K562 (cell line): ENCODE measurements at regions not wholly inside any gene's neighbourhood (a gene's known extent, or its start where the extent isn't known, plus 50 kb on each side); places are given as distances from the start of the nearest gene placed in this dataset.

Source experiments
- ATAC-seq: fragments of 200-7000 bp; cut with Tn5 transposase; 3 replicates; pipeline ENCODE4 v1.9.1; 2020; ENCODE audit warnings: moderate library complexity
- BruUV-seq: library from RNA; stranded (reverse); fragments of 400-500 nt; replicated peaks from 2 replicates; lab custom pipeline; 2021; lab: Mats Ljungman, UMichigan
- CTCF ChIA-PET: fragments of 300-600 bp; formaldehyde crosslinking; extraction: SDS; loops from one replicate; lab custom pipeline; 2021; ENCODE audit warnings: low intra/inter-chr PET ratio; lab: Yijun Ruan, JAX
- POLR2A ChIA-PET: fragments of 300-600, 350-650 bp; sonication (Branson Sonifier 250); formaldehyde crosslinking; extraction: SDS; loops from one replicate; lab custom pipeline; 2021; ENCODE audit warnings: antibody characterized with exemption, inconsistent platforms; lab: Yijun Ruan, JAX
- DNase-seq, 4 experiments: peaks; one replicate each; pipeline versions ENCODE4 v3.0.0 to v3.0.0-alpha.2; 2011 to 2018; ENCODE audit warnings: low spot score in 3 of 4, mixed read lengths in 3 of 4; ENCODE audit errors: extremely low read depth in 1 of 4
- FAIRE-seq: peaks from 2 replicates; lab custom pipeline; 2011; peaks lifted over from hg19 to GRCh38; lab: Jason Lieb, UNC
- H2AFZ ChIP-seq: 2 replicates; pipeline ENCODE4 v1.6.0; 2011; ENCODE audit warnings: low read depth, low read length, control low read depth, inconsistent platforms
- H3K27ac ChIP-seq: fragments of 200-600 bp; 3 replicates; pipeline ENCODE4 v1.8.0; 2011; ENCODE audit warnings: low read depth, mild to moderate bottlenecking, control low read depth, inconsistent platforms, low read length, moderate library complexity, mixed read lengths; ENCODE audit errors: extremely low read depth
- H3K27me3 ChIP-seq, 2 experiments: fragments of 300-600 bp in 1 of 2; 2 replicates in 1 of 2; 3 replicates in 1 of 2; pipeline versions ENCODE4 v1.6.0 to v1.8.0; 2011; ENCODE audit warnings: inconsistent platforms in 2 of 2, low read length in 2 of 2, mild to moderate bottlenecking in 1 of 2, mixed read lengths in 1 of 2, moderate library complexity in 1 of 2; ENCODE audit not compliant: control insufficient read depth in 2 of 2, insufficient read depth in 2 of 2
- H3K36me3 ChIP-seq: fragments of 300-600 bp; 3 replicates; pipeline ENCODE4 v1.8.0; 2011; ENCODE audit warnings: mild to moderate bottlenecking, low read length, inconsistent platforms; ENCODE audit not compliant: control insufficient read depth, insufficient read depth
- H3K4me1 ChIP-seq, 2 experiments: fragments of 200-600 bp in 1 of 2; replicated peaks in 1 of 2; 2 replicates in 1 of 2; 3 replicates in 1 of 2; pipeline versions ENCODE4 v1.5.1 to v1.8.0; 2011; ENCODE audit warnings: inconsistent platforms in 2 of 2, low read length in 2 of 2, mild to moderate bottlenecking in 1 of 2, mixed read lengths in 1 of 2, moderate library complexity in 1 of 2; ENCODE audit not compliant: control insufficient read depth in 2 of 2, insufficient read depth in 2 of 2
- H3K4me2 ChIP-seq: 2 replicates; pipeline ENCODE4 v1.6.1; 2011; ENCODE audit warnings: low read length, control low read depth, inconsistent platforms, mixed read lengths; ENCODE audit not compliant: insufficient read depth
- H3K4me3 ChIP-seq: fragments of 200-600 bp; sonication (generic), shearing (Covaris generic); 2 replicates; pipeline ENCODE4 v1.5.1; 2016; ENCODE audit warnings: control low read depth, inconsistent platforms
- H3K79me2 ChIP-seq: fragments of 200-600 bp; 3 replicates; pipeline ENCODE4 v1.8.0; 2011; ENCODE audit warnings: low read length, inconsistent platforms; ENCODE audit not compliant: control insufficient read depth, insufficient read depth
- H3K9ac ChIP-seq, 2 experiments: 2 replicates each; pipeline versions ENCODE4 v1.6.0 to v1.6.1; 2011; ENCODE audit warnings: low read depth in 2 of 2, low read length in 2 of 2, control low read depth in 1 of 2, inconsistent platforms in 1 of 2, mild to moderate bottlenecking in 1 of 2, mixed read lengths in 1 of 2; ENCODE audit not compliant: insufficient read depth in 1 of 2
- H3K9me1 ChIP-seq: one replicate; pipeline ENCODE4 v1.6.0; 2011; ENCODE audit warnings: inconsistent platforms, mild to moderate bottlenecking, low read length, moderate library complexity; ENCODE audit not compliant: control insufficient read depth, insufficient read depth
- H3K9me3 ChIP-seq: replicated peaks from 2 replicates; pipeline ENCODE4 v1.5.1; 2011; ENCODE audit warnings: low read depth, low read length, inconsistent platforms; ENCODE audit not compliant: control insufficient read depth, insufficient read depth
- H4K20me1 ChIP-seq: replicated peaks from 2 replicates; pipeline ENCODE4 v1.6.1; 2011; ENCODE audit warnings: low read length, inconsistent platforms, mixed read lengths; ENCODE audit not compliant: control insufficient read depth, insufficient read depth
- ARID1B ChIP-seq: fragments of 450-650 bp; IDR thresholded peaks from 2 replicates; pipeline ENCODE4 v1.6.1; 2016; ENCODE audit warnings: antibody characterized with exemption, mild to moderate bottlenecking, inconsistent platforms
- CBFA2T2 ChIP-seq: fragments of 450-650 bp; conservative IDR thresholded peaks from 2 replicates; pipeline ENCODE4 v1.6.1; 2017; ENCODE audit warnings: mild to moderate bottlenecking
- CBFA2T3 ChIP-seq: fragments of 450-650 bp; IDR thresholded peaks from 2 replicates; pipeline ENCODE4 v1.6.1; 2017
- CBFB ChIP-seq: sonication (generic); formaldehyde crosslinking; IDR thresholded peaks from 2 replicates; pipeline ENCODE4 v1.4.0; 2020; ENCODE audit warnings: mild to moderate bottlenecking, missing genetic modification reagents
- CHD1 ChIP-seq: fragments of 200-600 bp; sonication (generic); IDR thresholded peaks from one replicate; pipeline ENCODE4 v1.6.1; 2012; ENCODE audit warnings: mild to moderate bottlenecking, moderate library complexity, low read length, inconsistent platforms
- E2F3 ChIP-seq: fragments of 250-450 bp; sonication (Bioruptor Pico); IDR thresholded peaks from 2 replicates; pipeline ENCODE4 v1.4.0; 2020; ENCODE audit warnings: mild to moderate bottlenecking
- HCFC1 ChIP-seq: IDR thresholded peaks from 2 replicates; pipeline ENCODE4 v1.6.1; 2012; ENCODE audit warnings: low read depth, low read length, improper control_type of control experiment
- HSF4 ChIP-seq: fragments of 250-450 bp; sonication (Bioruptor Pico); IDR thresholded peaks from 2 replicates; pipeline ENCODE4 v2.1.2; 2022; ENCODE audit warnings: mild to moderate bottlenecking, moderate library complexity, borderline replicate concordance
- MCM3 ChIP-seq: fragments of 450-650 bp; IDR thresholded peaks from 2 replicates; pipeline ENCODE4 v1.6.1; 2016
- MEF2D ChIP-seq: conservative IDR thresholded peaks from 2 replicates; pipeline ENCODE4 v1.6.1; 2016; ENCODE audit warnings: low read depth, missing genetic modification characterization, missing compliant biosample characterization
- MTA2 ChIP-seq: fragments of 450-650 bp; IDR thresholded peaks from 2 replicates; pipeline ENCODE4 v1.6.1; 2016; ENCODE audit warnings: low read depth
- NCOR1 ChIP-seq: fragments of 450-650 bp; IDR thresholded peaks from 2 replicates; pipeline ENCODE4 v1.6.1; 2016; ENCODE audit warnings: mild to moderate bottlenecking, moderate library complexity
- NFIC ChIP-seq: fragments of 450-650 bp; IDR thresholded peaks from 2 replicates; pipeline ENCODE4 v1.6.1; 2017; ENCODE audit warnings: mild to moderate bottlenecking, inconsistent platforms
- PHTF2 ChIP-seq: fragments of 250-450 bp; sonication (Bioruptor Pico); IDR thresholded peaks from 2 replicates; pipeline ENCODE4 v1.5.0; 2021; ENCODE audit warnings: mild to moderate bottlenecking
- POLR2AphosphoS2 ChIP-seq: IDR thresholded peaks from 2 replicates; pipeline ENCODE4 v1.6.1; 2012; ENCODE audit warnings: low read length, improper control_type of control experiment
- RCOR1 ChIP-seq, 2 experiments: IDR thresholded peaks; 2 replicates each; pipeline ENCODE4 v1.6.1; 2012; ENCODE audit warnings: low read depth in 2 of 2, low read length in 2 of 2, borderline replicate concordance in 1 of 2, improper control_type of control experiment in 1 of 2
- SAFB2 ChIP-seq: fragments of 200-400 bp; formaldehyde crosslinking; IDR thresholded peaks from 2 replicates; pipeline ENCODE4 v1.6.1; 2018; ENCODE audit warnings: borderline replicate concordance, low read length, low read depth, moderate library complexity; ENCODE audit not compliant: severe bottlenecking
- SRF ChIP-seq, 2 experiments: fragments of 250-450, 450-650 bp in 1 of 2; sonication (Bioruptor Pico) in 1 of 2; sonication (generic) in 1 of 2; formaldehyde crosslinking; IDR thresholded peaks; 2 replicates each; pipeline versions ENCODE4 v1.5.0 to v1.5.1; 2020 to 2022; ENCODE audit warnings: mild to moderate bottlenecking in 1 of 2, missing genetic modification reagents in 1 of 2
- SUPT5H ChIP-seq: fragments of 450-650 bp; IDR thresholded peaks from 2 replicates; pipeline ENCODE4 v1.6.1; 2016
- TRIM24 ChIP-seq, 2 experiments: fragments of 450-650 bp; IDR thresholded peaks; 2 replicates each; pipeline ENCODE4 v1.6.1; 2016
- U2AF2 ChIP-seq: fragments of 200-400 bp; formaldehyde crosslinking; optimal IDR thresholded peaks from 2 replicates; pipeline ENCODE3; 2017; ENCODE audit warnings: low read depth, mild to moderate bottlenecking, low read length
- ZNF239 ChIP-seq: fragments of 250-450 bp; sonication (Bioruptor Pico); IDR thresholded peaks from 2 replicates; pipeline ENCODE4 v1.4.0; 2020; ENCODE audit warnings: mild to moderate bottlenecking
- ZNF589 ChIP-seq: fragments of 200-800 bp; sonication (Bioruptor generic); IDR thresholded peaks from 2 replicates; pipeline ENCODE4 v1.6.1; 2016; ENCODE audit warnings: low read depth, missing genetic modification characterization, missing compliant biosample characterization
- WGBS: fragments of 100-300 bp; shearing (Covaris generic); methylation state at CpG from one replicate; pipeline ENCODE4 v1.1.6; 2016; ENCODE audit warnings: low coverage, mixed read lengths; ENCODE audit not compliant: insufficient coverage; ENCODE audit errors: missing lambda C conversion rate; 5-methylcytosine and 5-hydroxymethylcytosine counted together
- in situ Hi-C: fragments of 300-500 bp; cut with MboI; formaldehyde crosslinking; loops from 4 replicates; pipeline ENCODE4 v1.15.0; 2018; ENCODE audit warnings: inconsistent platforms, mixed read lengths
- intact Hi-C: fragments of 100-400 bp; cut with micrococcal nuclease; formaldehyde crosslinking; loops from 2 replicates; pipeline ENCODE4 v1.14.2; 2022
- TF ChIP-seq, protein P1 (sequence below): fragments of 450-650 bp; conservative IDR thresholded peaks from 2 replicates; pipeline ENCODE4 v1.6.1; 2016; ENCODE audit warnings: missing genetic modification characterization, low read depth, mild to moderate bottlenecking, missing compliant biosample characterization, moderate library complexity
- TF ChIP-seq, protein P2 (sequence below): fragments of 200-800 bp; sonication (Bioruptor generic); IDR thresholded peaks from 2 replicates; pipeline ENCODE4 v1.6.1; 2017; ENCODE audit warnings: missing genetic modification characterization, missing compliant biosample characterization

DNA sequence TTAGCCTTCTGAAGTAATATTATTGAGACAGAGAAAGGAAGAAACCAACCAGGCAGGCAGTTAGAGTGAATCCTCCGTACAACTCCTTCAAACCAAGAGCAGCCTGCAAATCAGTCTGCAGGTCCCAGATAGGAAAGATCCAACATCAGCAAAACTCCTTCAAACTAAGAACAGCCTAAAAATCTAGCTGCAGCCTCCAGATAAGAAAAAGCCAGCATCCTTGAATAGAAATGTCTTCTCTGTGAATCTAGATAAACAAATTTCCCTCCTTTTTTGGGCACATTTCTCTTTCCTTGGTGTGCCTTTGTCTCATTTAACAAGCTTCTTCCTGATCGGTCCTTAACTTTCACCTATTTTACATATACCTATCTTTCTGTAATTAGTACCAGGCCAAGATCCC lies 1004.6 kb upstream of the TMEFF2 start:
- Histone ChIP-seq H3K36me3 (no peaks in the 10 kb centered on the region), H3K4me2 (no peak overlapping the region), H3K27me3 (no peaks in the 10 kb centered on the region), H3K4me3 (no peak overlapping the region), H3K9me1 (no peaks in the 10 kb centered on the region), H3K9ac (no peak overlapping the region), H3K79me2 (no peaks in the 10 kb centered on the region), H3K9me3 (peaks cover 2% of the 10 kb centered on the region; the same call in 1 of the 2 replicates), H3K27ac (no peak overlapping the region; the same call in 2 of the 3 replicates), H4K20me1 (no peaks in the 10 kb centered on the region), H3K4me1 (no peaks in the 10 kb centered on the region), H2AFZ (no peak overlapping the region)
- intact Hi-C loops (no loop called here), in situ Hi-C loops (no loop called here)
- ATAC-seq (no peak; the same call in 2 of the 3 replicates), FAIRE-seq (no peak), DNase-seq (peak in 3 of 4 experiments; percentile 3 to 34 (median 4))
- ChIA-PET POLR2A (no interaction called here), CTCF (no interaction called here)
- WGBS, result 0% methylated on average over 2 of the region's 2 CpGs
- no TSS peak for BruUV-seq
- TF ChIP-seq TRIM24 (IDR thresholded peaks at IDR 0.05) (peak; percentile 30 to 57; a peak in 2 of 4 replicates), MCM3 (no peak), CHD1 (no peak), HSF4 (CRISPR knock-in tag) (no peak), MTA2 (peak; percentile 27; the same call in 1 of the 2 replicates), MEF2D (0 out of 2 replicates have a peak, but pooled peaks have one; percentile 30), CBFA2T2 (peak; percentile 74), U2AF2 (no peak), ARID1B (peak; percentile 76), HCFC1 (no peak), SAFB2 (no peak), POLR2AphosphoS2 (no peak), PHTF2 (CRISPR knock-in tag) (no peak), ZNF589 (CRISPR knock-in tag) (no peak), SUPT5H (no peak), CBFA2T3 (peak; percentile 88), ZNF239 (CRISPR knock-in tag) (no peak), RCOR1 (IDR thresholded peaks at IDR 0.05; ENCODE audit: borderline replicate concordance in 1 of 2, low read depth in 2 of 2, low read length in 2 of 2) (no peak), CBFB (no peak), NCOR1 (peak; percentile 53), SRF (CRISPR knock-in tag; IDR thresholded peaks at IDR 0.05) (0 out of 4 replicates have a peak, but pooled peaks of 1 of the 2 experiments have one; percentile 59), E2F3 (CRISPR knock-in tag) (no peak), NFIC (peak; percentile 30; the same call in 1 of the 2 replicates)
- TF ChIP-seq, protein P1, sequence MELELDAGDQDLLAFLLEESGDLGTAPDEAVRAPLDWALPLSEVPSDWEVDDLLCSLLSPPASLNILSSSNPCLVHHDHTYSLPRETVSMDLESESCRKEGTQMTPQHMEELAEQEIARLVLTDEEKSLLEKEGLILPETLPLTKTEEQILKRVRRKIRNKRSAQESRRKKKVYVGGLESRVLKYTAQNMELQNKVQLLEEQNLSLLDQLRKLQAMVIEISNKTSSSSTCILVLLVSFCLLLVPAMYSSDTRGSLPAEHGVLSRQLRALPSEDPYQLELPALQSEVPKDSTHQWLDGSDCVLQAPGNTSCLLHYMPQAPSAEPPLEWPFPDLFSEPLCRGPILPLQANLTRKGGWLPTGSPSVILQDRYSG (tag), result no peak
- TF ChIP-seq, protein P2, sequence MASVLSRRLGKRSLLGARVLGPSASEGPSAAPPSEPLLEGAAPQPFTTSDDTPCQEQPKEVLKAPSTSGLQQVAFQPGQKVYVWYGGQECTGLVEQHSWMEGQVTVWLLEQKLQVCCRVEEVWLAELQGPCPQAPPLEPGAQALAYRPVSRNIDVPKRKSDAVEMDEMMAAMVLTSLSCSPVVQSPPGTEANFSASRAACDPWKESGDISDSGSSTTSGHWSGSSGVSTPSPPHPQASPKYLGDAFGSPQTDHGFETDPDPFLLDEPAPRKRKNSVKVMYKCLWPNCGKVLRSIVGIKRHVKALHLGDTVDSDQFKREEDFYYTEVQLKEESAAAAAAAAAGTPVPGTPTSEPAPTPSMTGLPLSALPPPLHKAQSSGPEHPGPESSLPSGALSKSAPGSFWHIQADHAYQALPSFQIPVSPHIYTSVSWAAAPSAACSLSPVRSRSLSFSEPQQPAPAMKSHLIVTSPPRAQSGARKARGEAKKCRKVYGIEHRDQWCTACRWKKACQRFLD (CRISPR knock-in tag), result no peak
